22Rv1 (cell line): ENCODE measurements at regions not wholly inside any gene's neighbourhood (a gene's known extent, or its start where the extent isn't known, plus 50 kb on each side); places are given as distances from the start of the nearest gene placed in this dataset.

Experiments
- ZFX ChIP-seq: fragments of 450-650 bp; IDR thresholded peaks from 2 replicates; pipeline ENCODE4 v1.6.1; 2017; ENCODE audit warnings: antibody characterized with exemption, borderline replicate concordance
- TF ChIP-seq, protein P1 (sequence below): fragments of 450-650 bp; IDR thresholded peaks from 2 replicates; pipeline ENCODE4 v1.5.1; 2017; ENCODE audit warnings: mild to moderate bottlenecking

DNA sequence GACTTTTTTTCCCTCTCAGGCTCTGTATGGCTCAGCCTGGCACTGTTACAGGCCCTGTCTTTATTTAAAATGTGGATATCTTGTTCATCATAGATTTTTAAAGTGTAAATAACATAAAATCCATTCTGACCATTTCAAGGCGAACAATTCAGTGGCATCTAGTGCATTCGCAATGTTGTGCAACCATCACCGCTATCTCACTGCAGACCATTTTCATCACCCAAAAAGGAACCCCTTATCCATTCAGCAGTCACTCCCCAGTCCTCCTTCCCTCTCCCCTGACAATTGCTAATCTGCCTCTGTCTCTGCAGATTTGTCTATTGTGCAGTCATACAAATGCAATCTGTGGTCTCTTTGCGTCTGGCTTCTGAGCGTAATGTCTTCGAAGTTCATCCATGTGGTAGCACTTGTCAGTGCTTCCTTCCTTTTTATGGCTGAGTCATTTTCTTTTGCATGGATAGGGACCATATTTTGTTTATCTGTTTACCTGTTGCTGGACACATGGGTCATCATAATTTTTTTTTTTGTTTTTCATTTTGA lies 148.8 kb upstream of the LHX5 start:
- TF ChIP-seq, protein P1, sequence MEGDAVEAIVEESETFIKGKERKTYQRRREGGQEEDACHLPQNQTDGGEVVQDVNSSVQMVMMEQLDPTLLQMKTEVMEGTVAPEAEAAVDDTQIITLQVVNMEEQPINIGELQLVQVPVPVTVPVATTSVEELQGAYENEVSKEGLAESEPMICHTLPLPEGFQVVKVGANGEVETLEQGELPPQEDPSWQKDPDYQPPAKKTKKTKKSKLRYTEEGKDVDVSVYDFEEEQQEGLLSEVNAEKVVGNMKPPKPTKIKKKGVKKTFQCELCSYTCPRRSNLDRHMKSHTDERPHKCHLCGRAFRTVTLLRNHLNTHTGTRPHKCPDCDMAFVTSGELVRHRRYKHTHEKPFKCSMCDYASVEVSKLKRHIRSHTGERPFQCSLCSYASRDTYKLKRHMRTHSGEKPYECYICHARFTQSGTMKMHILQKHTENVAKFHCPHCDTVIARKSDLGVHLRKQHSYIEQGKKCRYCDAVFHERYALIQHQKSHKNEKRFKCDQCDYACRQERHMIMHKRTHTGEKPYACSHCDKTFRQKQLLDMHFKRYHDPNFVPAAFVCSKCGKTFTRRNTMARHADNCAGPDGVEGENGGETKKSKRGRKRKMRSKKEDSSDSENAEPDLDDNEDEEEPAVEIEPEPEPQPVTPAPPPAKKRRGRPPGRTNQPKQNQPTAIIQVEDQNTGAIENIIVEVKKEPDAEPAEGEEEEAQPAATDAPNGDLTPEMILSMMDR: no peak
- no peak for TF ChIP-seq ZFX
